HuH-7.5 (cell line): ENCODE measurements at regions not wholly inside any gene's neighbourhood (a gene's known extent, or its start where the extent isn't known, plus 50 kb on each side); places are given as distances from the start of the nearest gene placed in this dataset.

ENCODE experiments used
- DNase-seq: peaks from one replicate; pipeline ENCODE4 v3.0.0; 2011; ENCODE audit warnings: low spot score

- DNase-seq: no peak
Measured at GRCh38 chrX:5528057-5528456, 700.6 kb downstream of the NLGN4X start.

GRCh38 chrX:5526191-5526590 is 702.5 kb downstream of the NLGN4X start:
- DNase-seq: no peak

- DNase-seq: no peak
Measured at GRCh38 chrX:5490786-5491563, 737.7 kb downstream of the NLGN4X start.

- DNase-seq: no peak
Measured at GRCh38 chrX:5474282-5474681, 754.4 kb downstream of the NLGN4X start.

- no peak for DNase-seq
Measured at GRCh38 chrX:5458300-5458842, 770.3 kb downstream of the NLGN4X start.

- DNase-seq: no peak
Measured at GRCh38 chrX:5449323-5449722, 779.3 kb downstream of the NLGN4X start.

- DNase-seq: no peak
Measured at GRCh38 chrX:5431823-5432222, 796.8 kb downstream of the NLGN4X start.

GRCh38 chrX:5425119-5425518 is 803.5 kb downstream of the NLGN4X start:
- DNase-seq: no peak

GRCh38 chrX:5417381-5417780 is 811.3 kb downstream of the NLGN4X start:
- no peak for DNase-seq

GRCh38 chrX:5415738-5416137 is 812.9 kb downstream of the NLGN4X start:
- no peak for DNase-seq

- DNase-seq: no peak
Measured at GRCh38 chrX:5409106-5409505, 819.6 kb downstream of the NLGN4X start.

- DNase-seq: no peak
Measured at GRCh38 chrX:5402461-5402860, 826.2 kb downstream of the NLGN4X start.

- DNase-seq: no peak
Measured at GRCh38 chrX:5399403-5399802, 829.3 kb downstream of the NLGN4X start.

- DNase-seq: no peak
Measured at GRCh38 chrX:5397409-5397808, 831.3 kb downstream of the NLGN4X start.

- DNase-seq: no peak
Measured at GRCh38 chrX:5390376-5390775, 838.3 kb downstream of the NLGN4X start.

GRCh38 chrX:5388087-5388486 is 840.6 kb downstream of the NLGN4X start:
- DNase-seq: no peak

GRCh38 chrX:5380426-5380825 is 848.2 kb downstream of the NLGN4X start:
- no peak for DNase-seq

- no peak for DNase-seq
Measured at GRCh38 chrX:5341902-5342301, 886.8 kb downstream of the NLGN4X start.

GRCh38 chrX:5337160-5337559 is 891.5 kb downstream of the NLGN4X start:
- no peak for DNase-seq

- no peak for DNase-seq
Measured at GRCh38 chrX:5324546-5324945, 904.1 kb downstream of the NLGN4X start.

- no peak for DNase-seq
Measured at GRCh38 chrX:5314148-5314547, 914.5 kb downstream of the NLGN4X start.

GRCh38 chrX:5307416-5307815 is 921.3 kb downstream of the NLGN4X start:
- no peak for DNase-seq

- DNase-seq: no peak
Measured at GRCh38 chrX:5306654-5307121, 922.0 kb downstream of the NLGN4X start.

GRCh38 chrX:5305452-5305851 is 923.2 kb downstream of the NLGN4X start:
- no peak for DNase-seq
